ENCODE measurements at regions not wholly inside any gene's neighbourhood (a gene's known extent, or its start where the extent isn't known, plus 50 kb on each side); places are given as distances from the start of the nearest gene placed in this dataset.

DNA sequence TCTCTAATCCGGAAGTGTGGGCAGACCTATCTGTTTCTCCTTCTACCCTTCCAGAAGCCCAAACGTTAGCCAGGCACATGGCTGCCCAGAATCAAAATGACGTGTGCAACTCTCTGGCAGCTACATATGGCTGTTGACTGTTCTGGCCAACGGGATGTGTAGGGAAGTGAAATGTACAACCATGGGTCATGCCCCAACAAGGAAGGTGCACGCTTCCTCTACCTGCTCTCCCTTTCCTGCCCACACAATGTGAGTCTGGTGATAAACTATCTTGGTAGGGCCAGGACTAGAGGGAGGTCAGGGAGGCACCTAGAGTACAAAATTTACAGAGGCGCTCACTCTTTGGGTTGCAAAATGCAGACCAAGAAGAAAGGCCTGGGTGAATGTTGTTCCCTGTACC, 495.9 kb upstream of the PROK2 start:
- Histone ChIP-seq H3K36me3 (ENCODE audit: control insufficient read depth, insufficient read depth, low read length) (no peaks in the 10 kb centered on the region), H3K9me3 (ENCODE audit: control insufficient read depth, low read length) (peaks cover 6% of the 10 kb centered on the region), H3K27ac (ENCODE audit: low read depth, low read length, severe bottlenecking) (no peak overlapping the region), H3K4me1 (ENCODE audit: control insufficient read depth, insufficient read depth, low read length, poor library complexity, severe bottlenecking) (no peaks in the 10 kb centered on the region), H3K4me3 (ENCODE audit: extremely low read depth, insufficient read depth, low read length, poor library complexity, severe bottlenecking) (no peak overlapping the region)
- WGBS, 2 experiments (ENCODE audit: insufficient coverage in 2 of 2) = 100% methylated on average over 1 to 2 of the region's 6 CpGs

DNA sequence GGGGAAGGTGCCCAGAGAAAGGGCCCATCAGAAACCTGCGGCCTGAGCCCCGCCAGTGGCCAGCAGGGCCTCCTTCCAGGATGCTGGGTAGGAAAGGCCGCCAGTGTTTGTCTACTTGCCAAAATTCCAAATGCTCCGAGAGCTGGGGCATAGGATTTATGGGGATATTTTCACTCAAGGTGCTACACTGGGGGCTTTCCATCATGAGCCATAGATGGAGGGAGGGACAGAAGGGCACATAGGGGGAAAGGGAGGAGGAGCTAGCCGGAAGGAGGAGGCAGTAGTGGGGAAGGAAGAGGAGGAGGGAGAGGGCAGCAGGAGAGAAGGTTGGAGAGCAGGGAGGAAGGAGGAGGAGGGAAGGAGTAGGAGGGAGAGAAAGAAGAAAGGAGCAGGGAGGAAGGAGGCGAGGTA, 494.7 kb upstream of the PROK2 start:
- Histone ChIP-seq H3K4me1 (ENCODE audit: control insufficient read depth, insufficient read depth, low read length, poor library complexity, severe bottlenecking) (peaks cover 6% of the 10 kb centered on the region), H3K4me3 (ENCODE audit: extremely low read depth, insufficient read depth, low read length, poor library complexity, severe bottlenecking) (no peak overlapping the region), H3K27ac (ENCODE audit: low read depth, low read length, severe bottlenecking) (no peak overlapping the region), H3K9me3 (ENCODE audit: control insufficient read depth, low read length) (peaks cover 6% of the 10 kb centered on the region), H3K36me3 (ENCODE audit: control insufficient read depth, insufficient read depth, low read length) (no peaks in the 10 kb centered on the region)
- 77 to 81% methylated on average over 3 to 6 of the region's 6 CpGs for WGBS, 2 experiments (ENCODE audit: insufficient coverage in 2 of 2)

DNA sequence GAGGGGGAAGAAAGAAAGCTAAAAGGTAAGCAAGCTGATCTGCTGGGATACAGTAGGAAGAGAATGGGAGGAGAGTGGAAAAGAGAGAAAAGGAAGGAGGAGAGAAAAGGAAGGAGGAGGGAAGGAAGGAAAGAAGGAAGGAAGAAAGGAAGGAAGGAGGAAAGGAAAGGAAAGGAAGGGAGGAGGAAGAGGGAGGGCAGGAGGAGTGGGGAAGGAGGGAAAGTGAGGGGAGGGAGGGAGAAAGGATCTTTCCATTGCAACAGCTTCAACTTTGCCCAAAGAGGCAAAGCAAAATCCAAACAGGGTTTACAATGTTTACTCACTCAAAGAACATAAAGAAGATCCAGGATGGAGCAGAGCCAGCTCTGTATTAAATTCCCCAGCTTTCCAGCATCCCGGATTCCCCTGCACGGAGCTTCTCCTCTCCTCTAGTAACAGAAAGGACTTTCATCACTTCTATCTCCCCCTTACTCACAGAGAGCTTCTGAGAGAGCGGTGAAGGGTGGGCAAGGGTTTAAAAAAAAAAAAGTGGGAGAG, 494.2 kb upstream of the PROK2 start:
- Histone ChIP-seq H3K9me3 (ENCODE audit: control insufficient read depth, low read length) (peaks cover 6% of the 10 kb centered on the region), H3K36me3 (ENCODE audit: control insufficient read depth, insufficient read depth, low read length) (no peaks in the 10 kb centered on the region), H3K27ac (ENCODE audit: low read depth, low read length, severe bottlenecking) (no peak overlapping the region), H3K4me3 (ENCODE audit: extremely low read depth, insufficient read depth, low read length, poor library complexity, severe bottlenecking) (no peak overlapping the region), H3K4me1 (ENCODE audit: control insufficient read depth, insufficient read depth, low read length, poor library complexity, severe bottlenecking) (peaks cover 12% of the 10 kb centered on the region)
- 83% methylated on average over 1 of the region's 3 CpGs; no CpG with 5 or more reads in 1 of the 2 experiments for WGBS, 2 experiments (ENCODE audit: insufficient coverage in 2 of 2)

DNA sequence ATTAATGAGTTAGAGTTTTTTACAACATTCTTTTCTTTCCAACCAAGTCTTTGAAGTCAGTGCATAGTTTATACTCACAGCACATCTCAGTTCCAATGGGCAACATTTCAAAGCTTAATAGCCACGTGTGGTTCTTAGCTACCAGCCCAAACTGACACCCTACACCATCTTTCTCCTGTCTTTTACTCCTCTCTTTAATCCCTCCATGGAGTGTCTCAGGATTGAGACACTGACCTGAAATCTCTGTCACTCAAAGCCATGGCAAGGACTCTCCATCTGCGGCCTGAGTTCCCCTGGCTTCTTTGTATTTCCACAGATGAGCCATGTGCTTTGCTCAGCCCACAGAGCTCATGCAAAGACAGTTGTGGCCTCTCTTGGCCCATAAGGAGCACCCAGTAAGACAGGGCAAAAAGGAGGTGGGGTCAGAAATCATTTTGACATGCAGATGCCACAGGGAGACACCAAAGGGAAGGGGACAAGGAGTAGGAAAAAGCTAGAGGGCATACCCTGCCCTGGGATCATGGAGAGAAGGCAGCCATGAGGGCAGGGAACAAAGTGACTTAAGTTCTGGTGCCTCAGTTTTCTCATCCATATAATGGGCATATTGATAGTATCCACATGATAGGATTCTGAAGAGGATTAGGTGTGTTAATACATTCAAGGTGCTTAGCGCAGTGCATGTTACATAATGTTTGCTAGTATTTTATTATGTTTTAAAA, 493.6 kb upstream of the PROK2 start:
- no peaks in the 10 kb centered on the region for H3K36me3 ChIP-seq (ENCODE audit: control insufficient read depth, insufficient read depth, low read length)
- H3K4me3 ChIP-seq (ENCODE audit: extremely low read depth, insufficient read depth, low read length, poor library complexity, severe bottlenecking) = no peak overlapping the region
- H3K27ac ChIP-seq (ENCODE audit: low read depth, low read length, severe bottlenecking) = no peak overlapping the region
- H3K9me3 ChIP-seq (ENCODE audit: control insufficient read depth, low read length) = peaks cover 6% of the 10 kb centered on the region
- WGBS, 2 experiments (ENCODE audit: insufficient coverage in 2 of 2) = 88 to 92% methylated on average over 3 of the region's 3 CpGs
- peaks cover 16% of the 10 kb centered on the region for H3K4me1 ChIP-seq (ENCODE audit: control insufficient read depth, insufficient read depth, low read length, poor library complexity, severe bottlenecking)

DNA sequence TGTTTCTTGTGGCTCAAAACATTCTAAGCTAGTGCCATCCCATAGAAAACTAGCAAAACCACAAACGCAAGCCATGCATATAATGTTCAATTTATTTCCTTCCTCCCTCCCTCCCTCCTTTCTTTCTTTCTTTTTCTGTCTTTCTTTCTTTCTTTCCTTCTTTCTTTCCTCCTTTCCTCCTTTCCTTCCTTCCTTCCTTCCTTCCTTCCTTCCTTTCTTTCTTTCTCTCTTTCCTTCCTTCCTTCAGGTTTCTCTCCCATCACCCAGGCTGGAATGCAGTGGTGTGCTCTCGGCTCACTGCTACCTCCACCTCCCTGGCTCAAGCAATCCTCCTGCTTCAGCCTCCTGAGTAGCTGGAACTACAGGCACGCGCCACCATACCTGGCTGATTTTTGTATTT, 492.8 kb upstream of the PROK2 start:
- Histone ChIP-seq H3K4me3 (ENCODE audit: extremely low read depth, insufficient read depth, low read length, poor library complexity, severe bottlenecking) (no peak overlapping the region), H3K9me3 (ENCODE audit: control insufficient read depth, low read length) (peaks cover 4% of the 10 kb centered on the region), H3K4me1 (ENCODE audit: control insufficient read depth, insufficient read depth, low read length, poor library complexity, severe bottlenecking) (peaks cover 24% of the 10 kb centered on the region), H3K27ac (ENCODE audit: low read depth, low read length, severe bottlenecking) (no peak overlapping the region), H3K36me3 (ENCODE audit: control insufficient read depth, insufficient read depth, low read length) (no peaks in the 10 kb centered on the region)
- 82 to 95% methylated on average over 1 to 2 of the region's 4 CpGs for WGBS, 2 experiments (ENCODE audit: insufficient coverage in 2 of 2)

DNA sequence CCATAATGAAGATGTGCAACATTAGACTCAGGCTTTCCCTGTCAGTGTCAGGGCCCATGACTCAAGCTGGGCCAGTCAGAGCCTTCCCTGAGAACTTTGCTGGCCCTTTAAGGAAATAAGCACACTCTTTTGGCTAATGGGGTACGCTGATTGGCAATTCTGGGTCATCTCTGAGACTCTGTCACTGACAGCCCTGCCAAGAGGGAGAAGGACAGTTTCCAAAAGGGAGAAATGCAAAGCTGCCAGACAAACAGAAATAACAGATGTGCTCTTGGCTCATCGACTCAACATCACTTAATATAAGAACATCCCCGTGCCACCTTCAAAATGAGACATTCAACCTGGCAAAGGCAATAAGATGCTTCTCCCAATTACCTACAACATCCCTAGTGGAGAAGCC, 491.9 kb upstream of the PROK2 start:
- no peaks in the 10 kb centered on the region for H3K9me3 ChIP-seq (ENCODE audit: control insufficient read depth, low read length)
- H3K27ac ChIP-seq (ENCODE audit: low read depth, low read length, severe bottlenecking) = no peak overlapping the region
- no peak overlapping the region for H3K4me3 ChIP-seq (ENCODE audit: extremely low read depth, insufficient read depth, low read length, poor library complexity, severe bottlenecking)
- H3K36me3 ChIP-seq (ENCODE audit: control insufficient read depth, insufficient read depth, low read length) = no peaks in the 10 kb centered on the region
- WGBS, 2 experiments (ENCODE audit: insufficient coverage in 2 of 2) = 92 to 100% methylated on average over 2 to 3 of the region's 3 CpGs
- H3K4me1 ChIP-seq (ENCODE audit: control insufficient read depth, insufficient read depth, low read length, poor library complexity, severe bottlenecking) = peaks cover 31% of the 10 kb centered on the region

DNA sequence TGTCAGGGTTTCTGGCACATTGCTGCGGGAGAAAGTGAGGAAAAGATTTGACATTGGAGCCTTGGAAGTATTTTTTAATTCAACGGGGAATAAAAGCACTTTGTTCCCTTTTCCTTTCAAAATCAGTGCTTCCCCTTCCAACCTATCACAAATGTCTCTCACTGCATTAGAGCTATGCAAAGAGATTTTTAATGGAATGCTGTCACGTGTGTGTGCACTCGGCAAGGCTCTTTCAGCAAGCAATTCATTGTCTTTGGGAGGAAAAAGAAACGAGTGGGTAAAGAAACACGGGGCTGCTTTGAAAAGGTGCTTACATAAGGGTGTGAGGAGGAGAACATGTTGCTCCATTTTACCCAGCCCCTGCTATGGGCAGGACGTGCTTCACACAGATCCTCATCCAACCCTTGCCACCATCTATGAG, 490.4 kb upstream of the PROK2 start:
- 78 to 85% methylated on average over 4 to 6 of the region's 7 CpGs for WGBS, 2 experiments (ENCODE audit: insufficient coverage in 2 of 2)
- H3K4me1 ChIP-seq (ENCODE audit: control insufficient read depth, insufficient read depth, low read length, poor library complexity, severe bottlenecking) = peaks cover 38% of the 10 kb centered on the region
- H3K4me3 ChIP-seq (ENCODE audit: extremely low read depth, insufficient read depth, low read length, poor library complexity, severe bottlenecking) = no peak overlapping the region
- no peaks in the 10 kb centered on the region for H3K36me3 ChIP-seq (ENCODE audit: control insufficient read depth, insufficient read depth, low read length)
- H3K9me3 ChIP-seq (ENCODE audit: control insufficient read depth, low read length) = no peaks in the 10 kb centered on the region
- H3K27ac ChIP-seq (ENCODE audit: low read depth, low read length, severe bottlenecking) = no peak overlapping the region

DNA sequence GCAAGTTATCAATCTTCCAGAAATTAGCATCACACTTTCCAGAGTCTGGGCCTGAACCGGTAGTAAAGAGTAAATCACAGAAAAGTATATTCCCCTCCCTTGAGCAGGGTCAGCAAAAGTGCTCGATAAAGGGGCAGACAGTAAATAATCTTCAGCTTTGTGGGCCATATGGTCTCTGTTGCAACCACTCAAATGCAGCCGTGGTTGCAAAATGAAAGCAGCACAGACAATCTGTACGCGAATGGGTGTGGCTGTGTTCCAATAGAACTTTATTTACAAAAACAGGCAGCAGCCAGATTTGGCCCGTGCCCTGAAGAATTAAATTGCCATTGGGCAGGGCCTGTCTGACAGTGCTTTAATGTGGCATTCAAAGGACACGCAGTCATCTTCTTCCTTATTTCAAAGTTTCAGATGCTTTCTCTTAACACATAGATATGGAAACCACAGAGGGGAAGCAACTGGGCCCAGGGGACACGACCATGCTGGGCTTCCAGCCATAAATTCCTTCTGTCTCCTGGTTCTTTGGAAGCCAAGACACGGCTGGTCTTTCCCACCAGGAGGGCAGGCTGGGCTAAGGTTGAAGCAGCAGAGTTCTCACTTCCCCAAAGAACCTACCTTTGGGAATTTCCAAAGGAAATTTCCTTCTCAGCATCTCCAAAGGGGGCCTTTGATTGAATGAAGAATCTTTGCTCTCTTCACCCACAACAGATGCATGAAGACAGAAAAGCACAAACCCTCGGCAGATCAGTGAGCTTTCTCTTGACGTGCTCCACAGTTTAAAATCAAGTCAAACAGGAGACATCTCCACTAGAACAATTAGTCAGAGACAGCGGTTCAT, 489.8 kb upstream of the PROK2 start:
- H3K36me3 ChIP-seq (ENCODE audit: control insufficient read depth, insufficient read depth, low read length) = no peaks in the 10 kb centered on the region
- H3K4me1 ChIP-seq (ENCODE audit: control insufficient read depth, insufficient read depth, low read length, poor library complexity, severe bottlenecking) = peaks cover 41% of the 10 kb centered on the region
- peak overlapping the region; percentile 81 for H3K27ac ChIP-seq (ENCODE audit: low read depth, low read length, severe bottlenecking)
- H3K9me3 ChIP-seq (ENCODE audit: control insufficient read depth, low read length) = no peaks in the 10 kb centered on the region
- WGBS, 2 experiments (ENCODE audit: insufficient coverage in 2 of 2) = 82 to 83% methylated on average over 9 to 10 of the region's 12 CpGs
- no peak overlapping the region for H3K4me3 ChIP-seq (ENCODE audit: extremely low read depth, insufficient read depth, low read length, poor library complexity, severe bottlenecking)

DNA sequence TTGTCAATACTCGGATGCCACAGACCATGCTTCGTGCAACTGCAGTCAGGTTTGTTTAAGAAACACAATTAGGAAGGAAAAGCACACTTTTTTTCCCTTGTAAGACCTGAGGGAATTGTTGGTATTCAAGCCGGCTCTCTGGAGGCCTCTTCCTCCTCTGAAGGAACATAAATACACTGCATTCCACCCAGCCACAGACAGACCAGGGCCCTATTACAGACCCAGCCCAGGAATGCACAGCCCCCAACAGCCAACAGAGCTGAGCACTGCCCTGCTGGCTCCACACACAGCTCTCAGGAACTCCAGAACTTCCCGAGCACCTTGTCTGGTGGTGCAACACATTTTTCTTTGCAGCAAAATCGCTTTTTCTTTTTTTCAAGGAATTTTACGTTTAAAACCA, 488.7 kb upstream of the PROK2 start:
- Histone ChIP-seq H3K9me3 (ENCODE audit: control insufficient read depth, low read length) (no peaks in the 10 kb centered on the region), H3K4me3 (ENCODE audit: extremely low read depth, insufficient read depth, low read length, poor library complexity, severe bottlenecking) (no peak overlapping the region), H3K36me3 (ENCODE audit: control insufficient read depth, insufficient read depth, low read length) (no peaks in the 10 kb centered on the region), H3K27ac (ENCODE audit: low read depth, low read length, severe bottlenecking) (peak overlapping the region; percentile 81), H3K4me1 (ENCODE audit: control insufficient read depth, insufficient read depth, low read length, poor library complexity, severe bottlenecking) (peaks cover 48% of the 10 kb centered on the region)
- WGBS, 2 experiments (ENCODE audit: insufficient coverage in 2 of 2) = 35 to 45% methylated on average over 2 to 4 of the region's 6 CpGs

DNA sequence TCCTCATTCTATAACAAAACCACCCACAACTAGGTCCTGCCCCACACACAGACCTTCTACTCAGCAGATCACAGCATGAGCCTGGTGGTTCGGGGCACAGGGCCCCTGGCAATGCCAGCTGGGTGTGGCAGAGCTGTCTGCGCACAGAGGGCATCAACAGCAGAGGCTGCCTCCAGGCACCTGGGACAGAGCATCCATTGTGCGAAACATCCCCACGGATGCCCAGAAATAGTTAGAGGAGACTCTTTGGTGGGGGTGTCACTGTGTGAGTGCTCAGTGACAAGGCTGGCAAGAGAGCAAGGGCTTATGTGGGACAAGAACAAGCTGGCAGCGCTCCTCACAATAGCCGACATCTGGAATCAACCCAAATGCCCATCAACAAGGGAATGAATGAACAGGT, 487.4 kb upstream of the PROK2 start:
- Histone ChIP-seq H3K27ac (ENCODE audit: low read depth, low read length, severe bottlenecking) (no peak overlapping the region), H3K9me3 (ENCODE audit: control insufficient read depth, low read length) (no peaks in the 10 kb centered on the region), H3K4me1 (ENCODE audit: control insufficient read depth, insufficient read depth, low read length, poor library complexity, severe bottlenecking) (peaks cover 48% of the 10 kb centered on the region), H3K4me3 (ENCODE audit: extremely low read depth, insufficient read depth, low read length, poor library complexity, severe bottlenecking) (no peak overlapping the region), H3K36me3 (ENCODE audit: control insufficient read depth, insufficient read depth, low read length) (no peaks in the 10 kb centered on the region)
- 90 to 100% methylated on average over 4 of the region's 6 CpGs for WGBS, 2 experiments (ENCODE audit: insufficient coverage in 2 of 2)
